Kidney epithelial cell (primary cell): ENCODE measurements at regions not wholly inside any gene's neighbourhood (a gene's known extent, or its start where the extent isn't known, plus 50 kb on each side); places are given as distances from the start of the nearest gene placed in this dataset.

ENCODE experiments used
- DNase-seq: peaks from one replicate; pipeline ENCODE4 v3.0.0-alpha.2; 2010; ENCODE audit warnings: low read depth
- H3K27me3 ChIP-seq: 2 replicates; pipeline ENCODE4 v1.6.0; 2011; ENCODE audit warnings: low read length; ENCODE audit not compliant: control insufficient read depth, insufficient read depth
- H3K36me3 ChIP-seq: 2 replicates; pipeline ENCODE4 v1.5.1; 2011; ENCODE audit warnings: low read length; ENCODE audit not compliant: control insufficient read depth, insufficient read depth
- H3K4me3 ChIP-seq: 2 replicates; pipeline ENCODE4 v1.5.1; 2011; ENCODE audit warnings: low read depth, mild to moderate bottlenecking, control low read depth, low read length
- CTCF ChIP-seq: IDR thresholded peaks from 2 replicates; pipeline ENCODE4 v1.5.1; 2011; ENCODE audit warnings: mild to moderate bottlenecking, moderate library complexity, low read length, control low read depth, inconsistent platforms; ENCODE audit not compliant: insufficient read depth, poor library complexity, severe bottlenecking

- no peaks in the 10 kb centered on the region for H3K27me3 ChIP-seq
- TF ChIP-seq CTCF, result no peak
- no peak for DNase-seq
- H3K36me3 ChIP-seq, result no peaks in the 10 kb centered on the region
- no peak overlapping the region for H3K4me3 ChIP-seq
These were observed 220.2 kb upstream of the CD96 start for GRCh38 chr3:111321786-111322185.

GRCh38 chr3:111323019-111323418 is 219.0 kb upstream of the CD96 start:
- no peak for DNase-seq
- H3K27me3 ChIP-seq, result no peaks in the 10 kb centered on the region
- H3K4me3 ChIP-seq, result no peak overlapping the region
- TF ChIP-seq CTCF, result no peak
- no peaks in the 10 kb centered on the region for H3K36me3 ChIP-seq

- no peaks in the 10 kb centered on the region for H3K27me3 ChIP-seq
- DNase-seq, result no peak
- no peak overlapping the region for H3K4me3 ChIP-seq
- H3K36me3 ChIP-seq, result no peaks in the 10 kb centered on the region
- TF ChIP-seq CTCF, result no peak
These were observed 217.8 kb upstream of the CD96 start for GRCh38 chr3:111324151-111324550.

GRCh38 chr3:111324645-111325044 is 217.4 kb upstream of the CD96 start:
- TF ChIP-seq CTCF, result no peak
- no peak overlapping the region for H3K4me3 ChIP-seq
- no peak for DNase-seq
- H3K36me3 ChIP-seq, result no peaks in the 10 kb centered on the region
- no peaks in the 10 kb centered on the region for H3K27me3 ChIP-seq

- no peak for TF ChIP-seq CTCF
- H3K4me3 ChIP-seq, result no peak overlapping the region
- H3K27me3 ChIP-seq, result no peaks in the 10 kb centered on the region
- H3K36me3 ChIP-seq, result no peaks in the 10 kb centered on the region
- DNase-seq, result no peak
These were observed 216.8 kb upstream of the CD96 start for GRCh38 chr3:111325160-111325718.
